Liver (tissue), 7 donors: ENCODE measurements at regions not wholly inside any gene's neighbourhood (a gene's known extent, or its start where the extent isn't known, plus 50 kb on each side); places are given as distances from the start of the nearest gene placed in this dataset.

ENCODE experiments used
- DNase-seq: peaks from one replicate; pipeline ENCODE4 v3.0.0-alpha.2; 2017; ENCODE audit warnings: low spot score
- H3K27ac ChIP-seq, 2 donors: one replicate each; pipeline ENCODE4 v1.7.0; 2013; ENCODE audit warnings: inconsistent platforms in 2 of 2, low read length in 2 of 2, control low read depth in 1 of 2, low read depth in 1 of 2, mild to moderate bottlenecking in 1 of 2
- H3K27me3 ChIP-seq, 4 donors: one replicate each; pipeline versions ENCODE4 v1.6.1 to v1.7.0; 2013; ENCODE audit warnings: low read length in 3 of 4, inconsistent platforms in 1 of 4, mild to moderate bottlenecking in 1 of 4, moderate library complexity in 1 of 4; ENCODE audit not compliant: control insufficient read depth in 4 of 4, insufficient read depth in 4 of 4
- H3K36me3 ChIP-seq, 4 donors: one replicate each; pipeline versions ENCODE4 v1.6.1 to v1.7.0; 2013; ENCODE audit warnings: low read length in 3 of 4, mild to moderate bottlenecking in 3 of 4, low read depth in 1 of 4, moderate library complexity in 1 of 4; ENCODE audit not compliant: control insufficient read depth in 4 of 4, insufficient read depth in 3 of 4
- H3K4me1 ChIP-seq, 4 donors: one replicate each; pipeline versions ENCODE4 v1.6.1 to v1.7.0; 2013; ENCODE audit warnings: low read length in 3 of 4, mild to moderate bottlenecking in 3 of 4, moderate library complexity in 1 of 4; ENCODE audit not compliant: control insufficient read depth in 4 of 4, insufficient read depth in 4 of 4
- H3K4me3 ChIP-seq, 3 donors: one replicate each; pipeline versions ENCODE4 v1.6.1 to v1.7.0; 2013; ENCODE audit warnings: low read length in 3 of 3, control low read depth in 1 of 3, low read depth in 1 of 3, mild to moderate bottlenecking in 1 of 3
- H3K9ac ChIP-seq, 2 donors: one replicate each; pipeline ENCODE4 v1.7.0; 2013; ENCODE audit warnings: low read length in 2 of 2, mild to moderate bottlenecking in 2 of 2, moderate library complexity in 2 of 2, control low read depth in 1 of 2, low read depth in 1 of 2
- H3K9me3 ChIP-seq, 4 donors: one replicate each; pipeline versions ENCODE4 v1.6.1 to v1.7.0; 2013; ENCODE audit warnings: low read length in 3 of 4; ENCODE audit not compliant: control insufficient read depth in 4 of 4
- ATF3 ChIP-seq: IDR thresholded peaks from 2 replicates; pipeline ENCODE4 v1.6.1; 2016; ENCODE audit warnings: antibody characterized with exemption
- CTCF ChIP-seq: fragments of 150-350 bp; IDR thresholded peaks from 2 replicates; pipeline ENCODE4 v1.5.1; 2017; ENCODE audit warnings: improper control_type of control experiment, low read depth, low read length; ENCODE audit not compliant: missing input control
- EGR1 ChIP-seq, 2 donors: IDR thresholded peaks; 2 replicates each; pipeline ENCODE4 v1.6.1; 2016 to 2018; ENCODE audit warnings: antibody characterized with exemption in 2 of 2, low read depth in 2 of 2
- FOXA1 ChIP-seq: IDR thresholded peaks from 2 replicates; pipeline ENCODE4 v1.6.1; 2016; ENCODE audit warnings: antibody characterized with exemption
- FOXA2 ChIP-seq: IDR thresholded peaks from 2 replicates; pipeline ENCODE4 v1.6.1; 2016; ENCODE audit warnings: antibody characterized with exemption
- GABPA ChIP-seq, 2 donors: IDR thresholded peaks in 1 of 2; conservative IDR thresholded peaks in 1 of 2; 2 replicates each; pipeline ENCODE4 v1.6.1; 2016; ENCODE audit warnings: antibody characterized with exemption in 2 of 2, mild to moderate bottlenecking in 1 of 2, moderate library complexity in 1 of 2
- HNF4A ChIP-seq, 2 donors: conservative IDR thresholded peaks; 2 replicates each; pipeline ENCODE4 v1.6.1; 2016; ENCODE audit warnings: antibody characterized with exemption in 2 of 2, mild to moderate bottlenecking in 2 of 2
- HNF4G ChIP-seq: IDR thresholded peaks from 2 replicates; pipeline ENCODE4 v1.6.1; 2016; ENCODE audit warnings: antibody characterized with exemption
- JUND ChIP-seq, 2 donors: IDR thresholded peaks; 2 replicates each; pipeline ENCODE4 v1.6.1; 2016; ENCODE audit warnings: antibody characterized with exemption in 2 of 2
- MAX ChIP-seq: IDR thresholded peaks from 2 replicates; pipeline ENCODE4 v1.6.1; 2016; ENCODE audit warnings: antibody characterized with exemption
- NR2F2 ChIP-seq: IDR thresholded peaks from 2 replicates; pipeline ENCODE4 v1.6.1; 2016; ENCODE audit warnings: antibody characterized with exemption
- RAD21 ChIP-seq, 2 donors: IDR thresholded peaks; 2 replicates each; pipeline ENCODE4 v1.6.1; 2016; ENCODE audit warnings: antibody characterized with exemption in 2 of 2, mild to moderate bottlenecking in 2 of 2
- REST ChIP-seq: IDR thresholded peaks from 2 replicates; pipeline ENCODE4 v1.6.1; 2016; ENCODE audit warnings: antibody characterized with exemption, mild to moderate bottlenecking
- RXRA ChIP-seq, 2 donors: IDR thresholded peaks; 2 replicates each; pipeline ENCODE4 v1.6.1; 2017 to 2018; ENCODE audit warnings: antibody characterized with exemption in 2 of 2, mild to moderate bottlenecking in 1 of 2
- SP1 ChIP-seq: IDR thresholded peaks from 2 replicates; pipeline ENCODE4 v1.6.1; 2018; ENCODE audit warnings: antibody characterized with exemption, mild to moderate bottlenecking
- TAF1 ChIP-seq: conservative IDR thresholded peaks from 2 replicates; pipeline ENCODE4 v1.6.1; 2016; ENCODE audit warnings: antibody characterized with exemption, mild to moderate bottlenecking
- YY1 ChIP-seq: IDR thresholded peaks from 2 replicates; pipeline ENCODE4 v1.6.1; 2016; ENCODE audit warnings: antibody characterized with exemption, mild to moderate bottlenecking
- ZBTB33 ChIP-seq: IDR thresholded peaks from 2 replicates; pipeline ENCODE4 v1.6.1; 2016; ENCODE audit warnings: antibody characterized with exemption
- donor health status: healthy.
- donor health status: healthy.
- donor health status: healthy.
- donor health status: healthy.

- no peak overlapping the region for H3K9ac ChIP-seq
- no peaks in the 10 kb centered on the region for H3K4me1 ChIP-seq
- no peak for DNase-seq
- no peak for TF ChIP-seq HNF4G
- no peak for TF ChIP-seq RXRA (IDR thresholded peaks at IDR 0.05)
- TF ChIP-seq MAX: no peak
- TF ChIP-seq REST: no peak
- TF ChIP-seq CTCF: no peak
- TF ChIP-seq FOXA2: no peak
- TF ChIP-seq FOXA1: no peak
- TF ChIP-seq NR2F2: no peak
- TF ChIP-seq ZBTB33: no peak
- no peak for TF ChIP-seq TAF1
- TF ChIP-seq GABPA (IDR thresholded peaks at IDR 0.05 in 1 of 2, conservative IDR thresholded peaks at IDR 0.05 in 1 of 2): no peak
- TF ChIP-seq HNF4A (conservative IDR thresholded peaks at IDR 0.05): no peak
- no peak for TF ChIP-seq JUND (IDR thresholded peaks at IDR 0.05)
- TF ChIP-seq SP1: no peak
- TF ChIP-seq ATF3: no peak
- TF ChIP-seq YY1: no peak
- TF ChIP-seq RAD21 (IDR thresholded peaks at IDR 0.05): no peak
- TF ChIP-seq EGR1 (IDR thresholded peaks at IDR 0.05; ENCODE audit: low read depth in 2 of 2): no peak
- no peaks in the 10 kb centered on the region for H3K36me3 ChIP-seq
- no peak overlapping the region for H3K27ac ChIP-seq
- H3K27me3 ChIP-seq: no peaks in the 10 kb centered on the region
- H3K4me3 ChIP-seq: no peak overlapping the region
- H3K9me3 ChIP-seq: no peaks in the 10 kb centered on the region
Measured at GRCh38 chr4:60652933-60653332, 547.2 kb upstream of the ADGRL3 start.

- Histone ChIP-seq H3K9ac (no peak overlapping the region), H3K4me1 (no peaks in the 10 kb centered on the region), H3K36me3 (no peaks in the 10 kb centered on the region), H3K4me3 (no peak overlapping the region), H3K27me3 (no peaks in the 10 kb centered on the region), H3K27ac (no peak overlapping the region), H3K9me3 (no peaks in the 10 kb centered on the region)
- DNase-seq: no peak
- TF ChIP-seq FOXA2 (no peak), RXRA (IDR thresholded peaks at IDR 0.05) (no peak), MAX (no peak), GABPA (IDR thresholded peaks at IDR 0.05 in 1 of 2, conservative IDR thresholded peaks at IDR 0.05 in 1 of 2) (no peak), CTCF (no peak), RAD21 (IDR thresholded peaks at IDR 0.05) (no peak), YY1 (no peak), TAF1 (no peak)
Measured at GRCh38 chr4:60655356-60655755, 544.8 kb upstream of the ADGRL3 start.
